Fibroblast of villous mesenchyme (primary cell): ENCODE measurements at regions not wholly inside any gene's neighbourhood (a gene's known extent, or its start where the extent isn't known, plus 50 kb on each side); places are given as distances from the start of the nearest gene placed in this dataset.

Source experiments
- DNase-seq: peaks from one replicate; pipeline ENCODE4 v3.0.0-alpha.2; 2010; ENCODE audit warnings: low read depth
- H3K4me3 ChIP-seq: 2 replicates; pipeline ENCODE4 v1.5.1; 2011; ENCODE audit warnings: low read depth, mild to moderate bottlenecking, low read length
- CTCF ChIP-seq: IDR thresholded peaks from 2 replicates; pipeline ENCODE4 v1.5.1; 2012; ENCODE audit warnings: low read depth, mild to moderate bottlenecking, low read length; ENCODE audit not compliant: insufficient read depth

GRCh38 chr1:39085174-39085573, 59.0 kb downstream of the NDUFS5 start:
- no peak for DNase-seq
- H3K4me3 ChIP-seq: no peak overlapping the region
- TF ChIP-seq CTCF: no peak

GRCh38 chr1:39086386-39086785, 60.2 kb downstream of the NDUFS5 start:
- no peak for TF ChIP-seq CTCF
- H3K4me3 ChIP-seq: no peak overlapping the region
- DNase-seq: no peak

GRCh38 chr1:39086865-39087409, 60.8 kb downstream of the NDUFS5 start:
- TF ChIP-seq CTCF: no peak
- peak; percentile 64 for DNase-seq
- no peak overlapping the region for H3K4me3 ChIP-seq

- DNase-seq: peak; percentile 62
- H3K4me3 ChIP-seq: no peak overlapping the region
- TF ChIP-seq CTCF: no peak
Observed at GRCh38 chr1:39087435-39087834, 61.3 kb downstream of the NDUFS5 start.

GRCh38 chr1:39088658-39089057, 62.5 kb downstream of the NDUFS5 start:
- no peak for DNase-seq
- TF ChIP-seq CTCF: no peak
- no peak overlapping the region for H3K4me3 ChIP-seq

- TF ChIP-seq CTCF: no peak
- no peak overlapping the region for H3K4me3 ChIP-seq
- peak; percentile 34 for DNase-seq
Observed at GRCh38 chr1:39089931-39090521, 63.9 kb downstream of the NDUFS5 start.
